Left ventricle myocardium inferior (tissue), 1 donor: ENCODE measurements at regions not wholly inside any gene's neighbourhood (a gene's known extent, or its start where the extent isn't known, plus 50 kb on each side); places are given as distances from the start of the nearest gene placed in this dataset.

ENCODE experiments used
- DNase-seq: peaks from one replicate; pipeline ENCODE4 v3.0.0-alpha.2; 2020
- H3K27ac ChIP-seq: fragments of 200-600 bp; replicated peaks from 2 replicates; pipeline ENCODE4 v1.8.0; 2021
- H3K27me3 ChIP-seq: fragments of 200-600 bp; 2 replicates; pipeline ENCODE4 v1.8.0; 2021; ENCODE audit warnings: low read depth
- H3K36me3 ChIP-seq: fragments of 200-600 bp; 2 replicates; pipeline ENCODE4 v1.8.0; 2021
- H3K4me1 ChIP-seq: fragments of 200-600 bp; 2 replicates; pipeline ENCODE4 v1.8.0; 2021
- H3K4me3 ChIP-seq: fragments of 200-600 bp; 2 replicates; pipeline ENCODE4 v1.8.0; 2021; ENCODE audit warnings: mild to moderate bottlenecking, moderate library complexity
- H3K9me3 ChIP-seq: fragments of 200-600 bp; replicated peaks from 2 replicates; pipeline ENCODE4 v1.8.0; 2021
- intact Hi-C: fragments of 100-400 bp; cut with micrococcal nuclease; formaldehyde crosslinking; loops from one replicate; pipeline ENCODE4 v1.11.0; 2022
- TF ChIP-seq, protein P1 (sequence below): fragments of 200-600 bp; IDR thresholded peaks from 2 replicates; pipeline ENCODE4 v1.8.0; 2021; ENCODE audit warnings: antibody characterized with exemption, mild to moderate bottlenecking, borderline replicate concordance
- donor health status: DM: no; HTN: yes; CAD: no; lungs with severe emphysema.

GRCh38 chr2:56757884-56758545 lies 574.2 kb downstream of the CCDC85A start:
- no peak for DNase-seq
- TF ChIP-seq, protein P1, sequence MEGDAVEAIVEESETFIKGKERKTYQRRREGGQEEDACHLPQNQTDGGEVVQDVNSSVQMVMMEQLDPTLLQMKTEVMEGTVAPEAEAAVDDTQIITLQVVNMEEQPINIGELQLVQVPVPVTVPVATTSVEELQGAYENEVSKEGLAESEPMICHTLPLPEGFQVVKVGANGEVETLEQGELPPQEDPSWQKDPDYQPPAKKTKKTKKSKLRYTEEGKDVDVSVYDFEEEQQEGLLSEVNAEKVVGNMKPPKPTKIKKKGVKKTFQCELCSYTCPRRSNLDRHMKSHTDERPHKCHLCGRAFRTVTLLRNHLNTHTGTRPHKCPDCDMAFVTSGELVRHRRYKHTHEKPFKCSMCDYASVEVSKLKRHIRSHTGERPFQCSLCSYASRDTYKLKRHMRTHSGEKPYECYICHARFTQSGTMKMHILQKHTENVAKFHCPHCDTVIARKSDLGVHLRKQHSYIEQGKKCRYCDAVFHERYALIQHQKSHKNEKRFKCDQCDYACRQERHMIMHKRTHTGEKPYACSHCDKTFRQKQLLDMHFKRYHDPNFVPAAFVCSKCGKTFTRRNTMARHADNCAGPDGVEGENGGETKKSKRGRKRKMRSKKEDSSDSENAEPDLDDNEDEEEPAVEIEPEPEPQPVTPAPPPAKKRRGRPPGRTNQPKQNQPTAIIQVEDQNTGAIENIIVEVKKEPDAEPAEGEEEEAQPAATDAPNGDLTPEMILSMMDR = no peak
- Histone ChIP-seq H3K36me3 (no peaks in the 10 kb centered on the region), H3K27ac (no peak overlapping the region), H3K4me1 (peaks cover 8% of the 10 kb centered on the region), H3K27me3 (no peaks in the 10 kb centered on the region), H3K9me3 (peaks cover 12% of the 10 kb centered on the region), H3K4me3 (no peak overlapping the region)
- intact Hi-C loops = no loop called here

- peaks cover 12% of the 10 kb centered on the region for H3K9me3 ChIP-seq
- no peaks in the 10 kb centered on the region for H3K27me3 ChIP-seq
- intact Hi-C loops = no loop called here
- H3K4me3 ChIP-seq = no peak overlapping the region
- H3K36me3 ChIP-seq = no peaks in the 10 kb centered on the region
- TF ChIP-seq, protein P1 = no peak
- no peak for DNase-seq
- H3K4me1 ChIP-seq = no peaks in the 10 kb centered on the region
- no peak overlapping the region for H3K27ac ChIP-seq
These were observed 579.9 kb downstream of the CCDC85A start for GRCh38 chr2:56763683-56764082.

DNA sequence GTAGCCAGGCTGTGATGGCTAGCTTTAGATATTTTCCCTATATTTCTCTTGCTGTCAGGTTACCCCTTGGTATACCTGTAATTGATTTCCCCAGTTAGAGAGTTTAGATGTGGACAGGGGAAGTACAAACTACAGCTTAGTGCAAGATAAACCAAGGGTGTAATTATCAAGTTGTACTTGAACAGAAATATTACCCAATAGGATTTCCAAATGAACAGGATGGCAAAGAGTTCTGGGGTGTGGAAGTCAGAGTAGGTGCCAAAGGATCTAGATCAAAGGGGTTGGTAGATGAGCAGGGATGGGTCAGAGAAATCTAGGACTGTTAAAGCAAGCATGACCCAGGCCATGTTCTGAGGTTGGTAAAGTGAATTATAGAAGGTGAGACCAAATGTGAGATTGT lies 585.2 kb downstream of the CCDC85A start:
- no peak overlapping the region for H3K27ac ChIP-seq
- H3K4me3 ChIP-seq = no peak overlapping the region
- intact Hi-C loops = no loop called here
- no peak for DNase-seq
- no peaks in the 10 kb centered on the region for H3K4me1 ChIP-seq
- H3K36me3 ChIP-seq = no peaks in the 10 kb centered on the region
- H3K27me3 ChIP-seq = no peaks in the 10 kb centered on the region
- peaks cover 24% of the 10 kb centered on the region for H3K9me3 ChIP-seq
- TF ChIP-seq, protein P1 = no peak

DNA sequence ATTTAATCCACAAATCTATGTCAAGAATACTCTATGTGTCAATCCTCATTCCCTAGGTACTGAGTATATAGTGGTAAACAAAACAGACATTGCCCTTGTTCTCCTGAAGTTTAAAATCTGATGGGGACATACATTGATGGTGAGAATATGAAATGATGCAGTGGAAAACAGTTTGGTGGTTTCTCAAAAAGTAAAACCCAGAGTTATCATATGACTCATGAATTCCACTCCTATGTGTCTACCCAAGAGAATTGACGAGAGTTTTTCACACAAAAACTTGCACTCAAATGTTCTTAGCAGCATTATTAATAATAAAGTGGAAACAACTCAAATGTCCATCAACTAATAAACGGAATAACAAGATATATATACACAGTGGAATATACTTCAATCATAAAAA lies 586.7 kb downstream of the CCDC85A start:
- intact Hi-C loops = no loop called here

DNA sequence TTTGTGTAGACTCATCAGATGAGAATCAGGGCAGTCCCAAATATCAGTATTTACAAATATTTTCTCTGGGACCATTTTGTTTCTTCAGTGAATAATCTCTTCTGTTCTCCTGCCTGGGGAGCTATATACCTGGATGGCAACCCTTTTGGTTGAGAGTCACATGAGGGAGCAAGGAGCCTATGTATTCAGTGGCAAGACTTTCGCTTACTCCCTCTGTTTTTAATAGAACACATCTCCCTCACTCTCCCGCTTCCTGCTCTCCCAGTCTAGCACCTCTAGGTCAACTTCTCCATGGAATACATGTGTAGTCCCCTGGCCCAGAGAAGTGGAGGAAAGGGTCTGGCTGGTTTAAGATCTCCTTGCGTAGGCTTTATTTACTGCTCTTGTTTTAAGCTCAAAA lies 600.3 kb downstream of the CCDC85A start:
- no peak for DNase-seq
- intact Hi-C loops = no loop called here

More for the DNA sequence above, 586.7 kb downstream of the CCDC85A start:
- TF ChIP-seq, protein P1 = no peak
- Histone ChIP-seq H3K27me3 (no peaks in the 10 kb centered on the region), H3K36me3 (no peaks in the 10 kb centered on the region), H3K27ac (no peak overlapping the region), H3K9me3 (peaks cover 24% of the 10 kb centered on the region), H3K4me3 (no peak overlapping the region), H3K4me1 (no peaks in the 10 kb centered on the region)
- no peak for DNase-seq

More for the DNA sequence above, 600.3 kb downstream of the CCDC85A start:
- Histone ChIP-seq H3K27me3 (no peaks in the 10 kb centered on the region), H3K9me3 (no peaks in the 10 kb centered on the region), H3K4me1 (no peaks in the 10 kb centered on the region), H3K4me3 (no peak overlapping the region), H3K27ac (no peak overlapping the region), H3K36me3 (no peaks in the 10 kb centered on the region)
- TF ChIP-seq, protein P1 = no peak
